WERI-Rb-1 (cell line): ENCODE measurements at regions not wholly inside any gene's neighbourhood (a gene's known extent, or its start where the extent isn't known, plus 50 kb on each side); places are given as distances from the start of the nearest gene placed in this dataset.

Source experiments
- DNase-seq: peaks from one replicate; pipeline ENCODE4 v3.0.0-alpha.2; 2020
- H3K27ac ChIP-seq: fragments of 250-450 bp; sonication (Bioruptor Pico); 2 replicates; pipeline ENCODE4 v1.5.1; 2020; ENCODE audit warnings: mild to moderate bottlenecking, moderate library complexity
- H3K27me3 ChIP-seq: fragments of 250-450 bp; sonication (Bioruptor Pico); 2 replicates; pipeline ENCODE4 v1.5.1; 2021; ENCODE audit warnings: mild to moderate bottlenecking, low read depth, moderate library complexity; ENCODE audit not compliant: insufficient read depth, severe bottlenecking
- H3K36me3 ChIP-seq: fragments of 250-450 bp; sonication (Bioruptor Pico); 2 replicates; pipeline ENCODE4 v1.5.1; 2020; ENCODE audit warnings: mild to moderate bottlenecking, moderate library complexity
- H3K4me3 ChIP-seq: 2 replicates; pipeline ENCODE4 v1.5.1; 2011; ENCODE audit warnings: low read depth, mild to moderate bottlenecking, control low read depth, low read length
- H3K9me3 ChIP-seq: fragments of 250-450 bp; sonication (Bioruptor Pico); 2 replicates; pipeline ENCODE4 v1.5.1; 2021; ENCODE audit warnings: mild to moderate bottlenecking, moderate library complexity; ENCODE audit not compliant: severe bottlenecking
- TF ChIP-seq, protein P1 (sequence below): IDR thresholded peaks from 2 replicates; pipeline ENCODE4 v1.5.1; 2011; ENCODE audit warnings: low read depth, mild to moderate bottlenecking, control low read depth, inconsistent platforms, low read length

DNA sequence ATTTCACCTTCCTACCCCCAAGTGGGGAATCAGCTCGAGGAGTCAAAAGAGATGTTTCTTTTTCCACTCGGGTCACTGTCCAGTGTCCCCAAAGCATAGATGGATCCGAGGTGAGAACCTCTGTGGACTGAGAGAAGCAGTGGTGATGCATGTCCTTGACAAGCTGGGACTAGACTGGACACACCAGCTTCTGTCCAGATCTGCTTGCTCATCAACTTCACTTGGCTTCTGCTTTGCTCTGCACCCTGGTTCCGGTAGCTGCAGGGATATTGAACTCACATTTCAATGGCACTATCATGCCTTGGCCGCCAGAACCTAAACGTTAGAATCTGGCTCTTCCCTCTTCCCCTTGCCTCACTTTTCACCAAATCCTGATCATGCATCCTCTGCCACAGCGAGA, 50.3 kb upstream of the CXCL12 start:
- H3K4me3 ChIP-seq: no peak overlapping the region
- peaks cover 56% of the 10 kb centered on the region for H3K27me3 ChIP-seq
- no peaks in the 10 kb centered on the region for H3K9me3 ChIP-seq
- DNase-seq: no peak
- no peaks in the 10 kb centered on the region for H3K36me3 ChIP-seq
- TF ChIP-seq, protein P1, sequence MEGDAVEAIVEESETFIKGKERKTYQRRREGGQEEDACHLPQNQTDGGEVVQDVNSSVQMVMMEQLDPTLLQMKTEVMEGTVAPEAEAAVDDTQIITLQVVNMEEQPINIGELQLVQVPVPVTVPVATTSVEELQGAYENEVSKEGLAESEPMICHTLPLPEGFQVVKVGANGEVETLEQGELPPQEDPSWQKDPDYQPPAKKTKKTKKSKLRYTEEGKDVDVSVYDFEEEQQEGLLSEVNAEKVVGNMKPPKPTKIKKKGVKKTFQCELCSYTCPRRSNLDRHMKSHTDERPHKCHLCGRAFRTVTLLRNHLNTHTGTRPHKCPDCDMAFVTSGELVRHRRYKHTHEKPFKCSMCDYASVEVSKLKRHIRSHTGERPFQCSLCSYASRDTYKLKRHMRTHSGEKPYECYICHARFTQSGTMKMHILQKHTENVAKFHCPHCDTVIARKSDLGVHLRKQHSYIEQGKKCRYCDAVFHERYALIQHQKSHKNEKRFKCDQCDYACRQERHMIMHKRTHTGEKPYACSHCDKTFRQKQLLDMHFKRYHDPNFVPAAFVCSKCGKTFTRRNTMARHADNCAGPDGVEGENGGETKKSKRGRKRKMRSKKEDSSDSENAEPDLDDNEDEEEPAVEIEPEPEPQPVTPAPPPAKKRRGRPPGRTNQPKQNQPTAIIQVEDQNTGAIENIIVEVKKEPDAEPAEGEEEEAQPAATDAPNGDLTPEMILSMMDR: no peak
- H3K27ac ChIP-seq: no peak overlapping the region

DNA sequence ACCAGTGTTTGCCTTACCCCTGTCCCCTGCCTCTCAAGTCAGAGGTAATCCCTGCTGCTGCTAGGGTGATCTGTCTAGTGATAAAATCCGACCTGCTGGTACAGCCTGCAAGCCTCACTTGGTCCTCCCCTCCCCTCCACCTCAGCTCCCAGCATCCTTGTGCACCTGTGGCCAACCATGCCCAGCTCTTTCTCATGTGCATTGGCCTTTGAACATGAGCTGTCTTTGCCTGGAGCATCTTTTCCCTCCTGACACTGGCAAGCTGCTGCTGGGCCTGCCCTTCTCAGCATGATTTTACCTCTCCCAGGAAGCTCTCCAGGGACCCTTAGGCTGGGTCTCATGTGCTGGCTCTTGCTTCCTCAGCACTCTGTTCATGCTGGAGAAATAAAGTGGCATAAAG, 51.3 kb upstream of the CXCL12 start:
- TF ChIP-seq, protein P1: no peak
- no peaks in the 10 kb centered on the region for H3K9me3 ChIP-seq
- no peaks in the 10 kb centered on the region for H3K36me3 ChIP-seq
- H3K4me3 ChIP-seq: no peak overlapping the region
- no peak for DNase-seq
- H3K27ac ChIP-seq: no peak overlapping the region
- H3K27me3 ChIP-seq: peaks cover 53% of the 10 kb centered on the region

DNA sequence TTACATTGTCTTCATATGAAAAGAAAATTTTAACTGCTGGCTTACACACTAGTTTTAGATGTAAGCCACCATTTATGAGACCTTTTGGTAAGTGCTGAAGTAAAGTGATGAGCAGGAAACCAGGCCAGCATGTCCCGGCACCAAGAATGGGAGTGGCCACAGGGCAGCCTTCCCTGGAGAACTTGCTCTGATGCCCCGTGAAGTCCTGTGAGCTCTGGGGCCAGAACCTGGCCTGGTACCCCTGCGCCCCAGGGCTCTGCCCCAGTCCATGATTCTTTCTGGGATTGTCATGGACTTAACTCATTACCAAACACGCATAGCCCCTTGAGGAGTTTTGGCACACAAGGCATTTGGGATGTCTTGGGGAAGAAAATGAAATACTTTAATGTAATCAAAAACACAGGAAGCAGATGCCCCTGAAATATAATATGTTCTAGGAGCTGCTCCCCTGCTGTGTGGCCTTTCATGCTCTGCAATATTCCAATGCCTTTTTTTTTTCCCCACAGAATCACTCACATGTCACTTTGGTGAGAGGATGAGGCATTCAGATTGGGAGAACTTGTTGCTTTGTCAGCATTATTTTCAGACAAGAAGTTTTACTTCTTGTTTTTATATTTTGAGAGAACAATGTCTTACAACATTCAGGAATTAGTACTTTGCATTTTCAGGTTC, 53.1 kb upstream of the CXCL12 start:
- no peak for DNase-seq
- H3K4me3 ChIP-seq: no peak overlapping the region
- no peaks in the 10 kb centered on the region for H3K9me3 ChIP-seq
- TF ChIP-seq, protein P1: no peak
- no peak overlapping the region for H3K27ac ChIP-seq
- H3K36me3 ChIP-seq: no peaks in the 10 kb centered on the region
- peaks cover 43% of the 10 kb centered on the region for H3K27me3 ChIP-seq

DNA sequence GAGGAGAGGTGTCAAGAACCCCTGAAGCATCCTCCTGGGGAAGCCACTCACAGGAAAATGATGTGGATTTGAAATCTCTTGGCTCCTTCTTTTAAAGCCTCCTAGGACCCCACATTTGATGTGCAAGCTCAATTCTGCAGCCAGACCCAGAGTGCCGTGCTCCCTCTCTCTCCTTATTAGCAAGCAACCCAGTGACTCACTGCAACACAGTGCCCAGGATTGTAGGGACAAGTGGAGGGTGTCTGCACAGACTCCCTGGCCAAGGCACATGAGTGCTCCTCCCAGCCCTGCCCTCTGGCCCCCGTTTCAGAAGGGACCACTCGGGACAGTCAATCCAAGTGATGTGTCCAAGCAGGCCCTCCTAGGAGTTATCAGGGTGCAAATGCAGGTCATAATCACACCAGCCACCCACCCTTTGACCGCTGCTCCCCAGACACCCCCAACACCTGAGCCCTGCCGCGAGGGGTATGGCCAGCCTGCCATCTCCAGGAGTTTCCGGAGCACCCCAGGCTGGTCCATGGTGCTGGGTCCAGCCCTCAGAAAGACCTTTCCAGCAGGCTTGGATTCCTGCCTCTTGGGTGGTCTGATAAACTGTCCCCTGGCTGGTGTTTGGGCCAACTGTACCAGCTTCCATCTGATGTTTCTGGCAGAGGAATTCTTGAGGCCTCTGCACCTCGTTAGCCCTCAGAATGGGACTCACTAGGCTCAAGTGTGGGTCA, 54.5 kb upstream of the CXCL12 start:
- no peaks in the 10 kb centered on the region for H3K9me3 ChIP-seq
- no peaks in the 10 kb centered on the region for H3K36me3 ChIP-seq
- no peak overlapping the region for H3K4me3 ChIP-seq
- peaks cover 38% of the 10 kb centered on the region for H3K27me3 ChIP-seq
- no peak for DNase-seq
- TF ChIP-seq, protein P1: no peak
- no peak overlapping the region for H3K27ac ChIP-seq

DNA sequence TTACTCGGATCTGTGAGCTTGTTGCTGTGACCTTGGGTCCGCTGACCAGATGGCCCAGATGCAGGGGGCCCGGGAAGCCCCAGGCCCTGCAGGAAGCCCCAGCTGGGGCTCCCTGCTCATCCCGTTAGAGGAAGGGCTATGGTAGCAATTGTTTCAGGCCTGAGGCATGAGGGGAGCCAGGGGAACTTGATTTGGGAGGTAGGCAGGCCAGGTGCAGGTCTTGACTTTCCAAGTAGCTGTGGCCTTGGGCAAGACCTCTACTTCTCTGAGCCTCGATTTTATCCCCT, 55.0 kb upstream of the CXCL12 start:
- Histone ChIP-seq H3K36me3 (no peaks in the 10 kb centered on the region), H3K9me3 (no peaks in the 10 kb centered on the region), H3K27me3 (peaks cover 34% of the 10 kb centered on the region), H3K4me3 (no peak overlapping the region), H3K27ac (no peak overlapping the region)
- DNase-seq: no peak
- TF ChIP-seq, protein P1: no peak

DNA sequence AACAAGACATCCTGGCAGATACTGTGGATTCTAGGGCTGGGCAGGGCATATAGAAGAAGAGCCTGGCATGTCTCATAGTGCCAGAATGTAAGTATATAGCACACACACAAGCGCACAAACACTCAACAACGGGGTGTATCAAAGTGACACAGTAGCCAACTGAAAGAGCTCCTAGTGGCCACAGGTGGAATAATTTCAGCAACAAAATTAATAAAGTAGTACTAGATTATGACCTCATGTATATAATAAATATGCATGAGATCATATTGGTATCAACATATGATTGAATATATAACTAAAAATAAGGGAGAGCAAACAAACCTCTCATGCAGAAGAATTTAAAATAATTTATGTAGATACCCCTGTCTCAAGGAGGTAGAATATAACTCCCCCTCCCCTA, 72.4 kb upstream of the CXCL12 start:
- no peaks in the 10 kb centered on the region for H3K9me3 ChIP-seq
- H3K27ac ChIP-seq: no peak overlapping the region
- no peaks in the 10 kb centered on the region for H3K36me3 ChIP-seq
- no peak for DNase-seq
- TF ChIP-seq, protein P1: no peak
- peaks cover 58% of the 10 kb centered on the region for H3K27me3 ChIP-seq
- no peak overlapping the region for H3K4me3 ChIP-seq
